ENCODE measurements at regions not wholly inside any gene's neighbourhood (a gene's known extent, or its start where the extent isn't known, plus 50 kb on each side); places are given as distances from the start of the nearest gene placed in this dataset.

GRCh38 chr9:79390077-79390698 lies 181.6 kb upstream of the TLE4 start (continued):
- TF ChIP-seq CHD7 (IDR thresholded peaks at IDR 0.05; ENCODE audit: insufficient replicate concordance, low read length): no peak
- TF ChIP-seq EP300 (IDR thresholded peaks at IDR 0.05; ENCODE audit: borderline replicate concordance in 1 of 2, low read depth in 2 of 2, low read length in 2 of 2): no peak
- no peak for TF ChIP-seq SIN3A (conservative IDR thresholded peaks at IDR 0.05 in 1 of 2, IDR thresholded peaks at IDR 0.05 in 1 of 2; ENCODE audit: low read depth in 1 of 2, low read length in 2 of 2)
- no peak for TF ChIP-seq EZH2 (IDR thresholded peaks at IDR 0.05; ENCODE audit: low read depth, low read length, severe bottlenecking)
- no peak for TF ChIP-seq SIRT6 (IDR thresholded peaks at IDR 0.05; ENCODE audit: low read length)
- TF ChIP-seq RFX5 (IDR thresholded peaks at IDR 0.05; ENCODE audit: borderline replicate concordance, low read depth, low read length): no peak
- TF ChIP-seq, protein P1, sequence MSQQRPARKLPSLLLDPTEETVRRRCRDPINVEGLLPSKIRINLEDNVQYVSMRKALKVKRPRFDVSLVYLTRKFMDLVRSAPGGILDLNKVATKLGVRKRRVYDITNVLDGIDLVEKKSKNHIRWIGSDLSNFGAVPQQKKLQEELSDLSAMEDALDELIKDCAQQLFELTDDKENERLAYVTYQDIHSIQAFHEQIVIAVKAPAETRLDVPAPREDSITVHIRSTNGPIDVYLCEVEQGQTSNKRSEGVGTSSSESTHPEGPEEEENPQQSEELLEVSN (IDR thresholded peaks at IDR 0.05): no peak
- TF ChIP-seq POU5F1 (IDR thresholded peaks at IDR 0.05; ENCODE audit: low read depth, low read length): no peak
- TF ChIP-seq CHD1 (IDR thresholded peaks at IDR 0.05; ENCODE audit: low read depth, low read length): no peak
- TF ChIP-seq GABPA (IDR thresholded peaks at IDR 0.05; ENCODE audit: borderline replicate concordance, insufficient read depth, low read length): no peak
